HL-60 (cell line): ENCODE measurements at regions not wholly inside any gene's neighbourhood (a gene's known extent, or its start where the extent isn't known, plus 50 kb on each side); places are given as distances from the start of the nearest gene placed in this dataset.

Experiments
- GABPA ChIP-seq: IDR thresholded peaks from 2 replicates; pipeline ENCODE4 v1.6.1; 2012; ENCODE audit warnings: low read depth
- POLR2AphosphoS5 ChIP-seq: IDR thresholded peaks from 2 replicates; pipeline ENCODE4 v1.6.1; 2012; ENCODE audit warnings: low read depth
- SPI1 ChIP-seq: IDR thresholded peaks from 2 replicates; pipeline ENCODE4 v1.6.1; 2012; ENCODE audit warnings: low read depth, mild to moderate bottlenecking, borderline replicate concordance
- TF ChIP-seq, protein P1 (sequence below): IDR thresholded peaks from one replicate; pipeline ENCODE4 v1.5.1; 2011; ENCODE audit warnings: low read length, control low read depth, inconsistent platforms; ENCODE audit not compliant: insufficient read depth
- TF ChIP-seq, protein P2 (sequence below): IDR thresholded peaks from 2 replicates; pipeline ENCODE4 v1.6.1; 2012; ENCODE audit warnings: low read depth; ENCODE audit not compliant: insufficient replicate concordance

DNA sequence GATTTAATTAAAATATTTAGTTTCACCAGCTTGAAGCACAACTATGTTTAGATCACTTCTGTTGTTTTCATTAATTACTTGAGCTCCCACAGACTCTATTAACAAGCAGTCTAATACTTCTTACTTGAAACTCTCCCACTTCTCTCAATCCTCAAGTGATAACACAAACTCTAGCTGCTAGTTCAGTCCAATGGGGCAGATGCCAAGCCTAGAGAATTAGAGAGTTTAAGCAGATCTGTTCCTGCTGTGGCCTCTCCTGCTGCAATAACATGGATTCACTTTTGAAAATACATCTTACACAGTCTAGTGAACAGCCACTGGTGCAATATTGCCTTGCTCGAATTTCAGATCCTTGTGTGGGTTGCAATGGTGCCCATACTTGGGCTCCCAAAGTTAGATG, 566.4 kb upstream of the SGO1 start:
- no peak for TF ChIP-seq POLR2AphosphoS5
- TF ChIP-seq, protein P1, sequence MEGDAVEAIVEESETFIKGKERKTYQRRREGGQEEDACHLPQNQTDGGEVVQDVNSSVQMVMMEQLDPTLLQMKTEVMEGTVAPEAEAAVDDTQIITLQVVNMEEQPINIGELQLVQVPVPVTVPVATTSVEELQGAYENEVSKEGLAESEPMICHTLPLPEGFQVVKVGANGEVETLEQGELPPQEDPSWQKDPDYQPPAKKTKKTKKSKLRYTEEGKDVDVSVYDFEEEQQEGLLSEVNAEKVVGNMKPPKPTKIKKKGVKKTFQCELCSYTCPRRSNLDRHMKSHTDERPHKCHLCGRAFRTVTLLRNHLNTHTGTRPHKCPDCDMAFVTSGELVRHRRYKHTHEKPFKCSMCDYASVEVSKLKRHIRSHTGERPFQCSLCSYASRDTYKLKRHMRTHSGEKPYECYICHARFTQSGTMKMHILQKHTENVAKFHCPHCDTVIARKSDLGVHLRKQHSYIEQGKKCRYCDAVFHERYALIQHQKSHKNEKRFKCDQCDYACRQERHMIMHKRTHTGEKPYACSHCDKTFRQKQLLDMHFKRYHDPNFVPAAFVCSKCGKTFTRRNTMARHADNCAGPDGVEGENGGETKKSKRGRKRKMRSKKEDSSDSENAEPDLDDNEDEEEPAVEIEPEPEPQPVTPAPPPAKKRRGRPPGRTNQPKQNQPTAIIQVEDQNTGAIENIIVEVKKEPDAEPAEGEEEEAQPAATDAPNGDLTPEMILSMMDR = no peak
- TF ChIP-seq SPI1 = no peak
- no peak for TF ChIP-seq GABPA
- TF ChIP-seq, protein P2, sequence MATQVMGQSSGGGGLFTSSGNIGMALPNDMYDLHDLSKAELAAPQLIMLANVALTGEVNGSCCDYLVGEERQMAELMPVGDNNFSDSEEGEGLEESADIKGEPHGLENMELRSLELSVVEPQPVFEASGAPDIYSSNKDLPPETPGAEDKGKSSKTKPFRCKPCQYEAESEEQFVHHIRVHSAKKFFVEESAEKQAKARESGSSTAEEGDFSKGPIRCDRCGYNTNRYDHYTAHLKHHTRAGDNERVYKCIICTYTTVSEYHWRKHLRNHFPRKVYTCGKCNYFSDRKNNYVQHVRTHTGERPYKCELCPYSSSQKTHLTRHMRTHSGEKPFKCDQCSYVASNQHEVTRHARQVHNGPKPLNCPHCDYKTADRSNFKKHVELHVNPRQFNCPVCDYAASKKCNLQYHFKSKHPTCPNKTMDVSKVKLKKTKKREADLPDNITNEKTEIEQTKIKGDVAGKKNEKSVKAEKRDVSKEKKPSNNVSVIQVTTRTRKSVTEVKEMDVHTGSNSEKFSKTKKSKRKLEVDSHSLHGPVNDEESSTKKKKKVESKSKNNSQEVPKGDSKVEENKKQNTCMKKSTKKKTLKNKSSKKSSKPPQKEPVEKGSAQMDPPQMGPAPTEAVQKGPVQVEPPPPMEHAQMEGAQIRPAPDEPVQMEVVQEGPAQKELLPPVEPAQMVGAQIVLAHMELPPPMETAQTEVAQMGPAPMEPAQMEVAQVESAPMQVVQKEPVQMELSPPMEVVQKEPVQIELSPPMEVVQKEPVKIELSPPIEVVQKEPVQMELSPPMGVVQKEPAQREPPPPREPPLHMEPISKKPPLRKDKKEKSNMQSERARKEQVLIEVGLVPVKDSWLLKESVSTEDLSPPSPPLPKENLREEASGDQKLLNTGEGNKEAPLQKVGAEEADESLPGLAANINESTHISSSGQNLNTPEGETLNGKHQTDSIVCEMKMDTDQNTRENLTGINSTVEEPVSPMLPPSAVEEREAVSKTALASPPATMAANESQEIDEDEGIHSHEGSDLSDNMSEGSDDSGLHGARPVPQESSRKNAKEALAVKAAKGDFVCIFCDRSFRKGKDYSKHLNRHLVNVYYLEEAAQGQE = no peak
